CD4-positive, alpha-beta T cell treated with Interleukin-17A for 4 hours (primary cell): ENCODE measurements at regions not wholly inside any gene's neighbourhood (a gene's known extent, or its start where the extent isn't known, plus 50 kb on each side); places are given as distances from the start of the nearest gene placed in this dataset.

ENCODE experiments used
- DNase-seq: peaks from one replicate; pipeline ENCODE4 v3.0.0-alpha.2; 2020; ENCODE audit warnings: mixed read lengths

- DNase-seq = no peak
Measured at GRCh38 chr11:81496601-81497000, 1237.1 kb downstream of the FAM181B start.

- DNase-seq = no peak
Measured at GRCh38 chr11:81495699-81496292, 1237.9 kb downstream of the FAM181B start.

GRCh38 chr11:81494431-81494830 is 1239.2 kb downstream of the FAM181B start:
- DNase-seq = no peak

DNA sequence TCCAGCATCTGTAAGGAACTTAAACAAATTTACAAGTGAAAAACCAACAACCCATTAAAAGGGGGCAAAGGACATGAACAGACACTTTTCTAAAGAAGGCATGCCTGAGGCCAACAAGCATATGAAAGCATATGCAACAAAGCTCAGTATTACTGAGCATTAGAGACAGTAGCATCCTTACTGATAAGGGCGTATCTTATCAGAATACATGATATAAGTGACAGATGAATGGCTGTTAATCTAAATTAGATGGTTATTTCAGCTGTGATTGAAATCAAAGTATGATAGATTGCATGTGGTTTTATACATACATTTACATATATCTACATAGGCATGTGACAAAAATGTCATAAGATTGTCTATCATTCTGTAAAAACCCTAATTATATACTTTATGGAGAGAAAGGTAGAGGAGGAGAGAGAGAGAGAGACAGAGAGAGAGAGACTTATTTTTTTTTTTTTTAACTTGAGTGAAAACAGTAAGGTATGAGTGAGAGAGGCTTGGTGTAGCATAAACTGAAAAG is 1240.7 kb downstream of the FAM181B start:
- no peak for DNase-seq

GRCh38 chr11:81487109-81487508 is 1246.6 kb downstream of the FAM181B start:
- DNase-seq = no peak

DNA sequence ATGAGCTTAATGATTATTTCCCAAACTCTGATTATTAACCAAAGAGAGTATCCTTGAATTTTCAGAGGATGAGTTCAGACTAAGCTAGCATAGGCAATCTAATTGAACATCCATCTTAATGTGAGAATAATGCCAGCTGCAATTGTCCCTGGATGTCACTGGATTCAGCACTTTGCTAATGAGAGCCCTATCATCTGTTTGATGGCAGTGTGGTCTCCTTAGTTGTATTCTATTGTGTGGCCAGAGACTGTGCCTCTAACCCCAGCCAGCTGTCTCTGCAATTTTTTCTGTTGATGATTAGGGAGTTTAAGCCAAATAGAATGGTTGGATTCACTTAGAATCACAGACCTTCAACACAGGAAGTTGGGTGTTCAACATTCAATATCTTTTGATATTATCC is 1249.5 kb downstream of the FAM181B start:
- no peak for DNase-seq

- DNase-seq = no peak
Measured at GRCh38 chr11:81477277-81477676, 1256.4 kb downstream of the FAM181B start.

DNA sequence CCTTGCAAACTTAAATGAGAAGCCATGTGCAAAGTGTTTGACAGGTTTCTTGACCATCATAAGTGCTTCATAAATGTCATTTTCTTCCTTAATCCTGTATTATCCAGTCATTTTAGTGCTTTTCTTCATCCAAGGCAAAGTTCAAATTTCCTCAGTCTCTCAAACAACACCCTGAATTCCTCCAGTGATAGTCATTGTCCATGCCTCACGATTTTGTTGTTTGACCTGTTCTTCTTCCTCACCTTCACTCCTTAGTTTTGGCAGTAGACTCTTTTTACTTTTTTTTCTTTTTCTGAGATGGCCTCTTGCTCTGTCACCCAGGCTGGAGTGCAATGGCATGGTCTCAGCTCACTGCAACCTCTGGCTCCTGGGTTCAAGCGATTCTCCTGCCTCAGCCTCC is 1257.3 kb downstream of the FAM181B start:
- no peak for DNase-seq

GRCh38 chr11:81472646-81473045 is 1261.0 kb downstream of the FAM181B start:
- DNase-seq = no peak

DNA sequence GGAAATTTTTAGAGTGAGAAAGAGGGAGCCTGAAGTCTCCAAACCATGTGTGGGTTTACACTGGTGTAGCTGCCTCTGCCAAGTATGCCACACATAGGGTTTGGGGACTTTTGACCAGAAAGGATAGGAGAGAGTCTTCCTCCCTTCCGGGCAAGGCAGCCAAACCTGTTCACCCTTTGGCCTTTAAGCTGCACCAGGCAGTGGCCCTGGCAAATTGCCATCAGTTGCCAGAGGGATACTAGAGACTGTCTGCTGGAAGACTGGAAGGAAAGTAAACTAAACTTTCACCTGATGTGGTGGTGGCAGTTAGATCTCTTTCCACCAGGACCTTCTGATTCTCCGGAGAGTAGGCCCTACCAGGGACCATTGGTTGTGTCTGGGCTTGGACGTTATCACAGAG is 1263.2 kb downstream of the FAM181B start:
- no peak for DNase-seq

- no peak for DNase-seq
Measured at GRCh38 chr11:81459766-81460306, 1273.8 kb downstream of the FAM181B start.

DNA sequence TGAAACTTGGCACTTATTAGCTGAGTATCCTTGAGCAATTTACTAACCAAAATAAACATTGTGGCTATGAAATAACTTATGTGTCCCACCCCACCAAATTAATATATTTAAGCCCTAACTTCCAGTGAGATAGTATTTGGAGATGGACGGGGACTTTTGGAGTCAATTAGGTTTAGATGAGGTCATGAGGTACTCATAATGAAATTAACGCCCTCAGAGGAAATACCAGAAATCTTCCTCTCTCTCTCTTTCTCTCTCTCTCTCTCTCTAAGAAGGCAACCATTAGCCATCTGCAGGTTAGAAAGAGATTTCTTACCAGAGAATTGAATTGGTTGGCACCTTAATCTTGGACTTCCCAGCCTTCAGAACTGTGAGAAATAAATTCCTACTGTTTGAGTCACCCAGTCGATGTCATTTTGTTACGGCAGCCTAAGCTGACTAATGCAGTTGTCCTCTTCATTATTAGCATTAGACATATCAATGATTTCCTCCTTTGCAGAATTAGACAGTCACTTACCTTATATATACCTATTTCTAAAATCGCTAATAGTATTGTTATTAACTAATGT is 1284.0 kb downstream of the FAM181B start:
- DNase-seq = no peak

DNA sequence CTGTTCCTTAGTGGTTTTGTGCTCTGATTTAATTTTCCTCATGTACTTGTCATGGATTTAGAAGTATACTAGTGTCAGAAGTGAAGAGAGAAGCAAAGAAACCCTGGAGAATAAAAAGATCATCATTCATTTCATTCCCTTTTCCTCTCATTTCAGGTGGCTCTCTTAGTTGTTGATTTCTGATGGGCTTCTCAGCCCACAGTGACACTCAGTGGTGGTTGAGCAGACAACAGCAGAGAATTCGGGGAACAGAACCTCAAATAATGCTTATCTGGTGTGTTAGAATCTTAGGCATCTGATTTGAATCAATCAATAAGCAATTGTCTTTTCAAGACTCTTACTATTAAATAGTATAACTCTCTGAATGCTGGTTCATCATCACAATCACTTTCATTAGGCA is 1289.4 kb downstream of the FAM181B start:
- DNase-seq = no peak

GRCh38 chr11:81432333-81432732 is 1301.3 kb downstream of the FAM181B start:
- DNase-seq = no peak

DNA sequence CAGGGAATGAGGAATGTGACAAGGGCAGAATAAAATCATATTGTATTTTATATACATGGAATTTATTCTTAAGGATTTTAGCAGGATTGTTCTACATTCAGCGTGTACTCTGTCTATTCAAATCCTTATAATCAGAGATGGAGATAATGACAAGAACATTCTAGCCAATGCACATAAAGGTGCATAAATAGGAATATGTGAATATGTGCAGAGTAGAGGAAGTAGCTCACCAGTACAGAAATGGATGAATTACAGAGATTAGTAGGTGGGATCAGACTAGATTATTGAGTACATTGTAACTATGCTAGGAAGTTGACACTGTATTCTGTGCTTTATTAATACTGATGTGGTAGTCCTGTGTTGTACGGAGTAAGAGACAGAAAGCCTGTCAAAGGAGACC is 1308.8 kb downstream of the FAM181B start:
- no peak for DNase-seq

DNA sequence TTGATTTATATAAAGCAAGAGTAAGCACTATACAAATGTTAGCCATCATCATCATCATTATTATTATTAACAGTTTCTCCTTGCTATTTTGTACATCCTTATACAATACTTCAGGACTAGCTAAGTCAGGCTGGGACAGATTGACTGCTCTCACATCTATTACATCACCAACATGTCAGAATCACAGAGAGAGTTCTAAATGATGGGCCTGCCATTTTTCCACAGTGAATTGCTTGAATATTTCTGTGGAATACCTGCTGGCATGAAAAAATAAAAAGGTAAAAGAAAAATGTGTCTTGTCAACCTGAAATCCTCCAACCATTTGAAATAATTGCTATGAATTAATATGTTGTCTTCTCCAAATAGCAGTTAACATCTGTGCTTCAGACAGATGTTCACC is 1311.3 kb downstream of the FAM181B start:
- DNase-seq = no peak

DNA sequence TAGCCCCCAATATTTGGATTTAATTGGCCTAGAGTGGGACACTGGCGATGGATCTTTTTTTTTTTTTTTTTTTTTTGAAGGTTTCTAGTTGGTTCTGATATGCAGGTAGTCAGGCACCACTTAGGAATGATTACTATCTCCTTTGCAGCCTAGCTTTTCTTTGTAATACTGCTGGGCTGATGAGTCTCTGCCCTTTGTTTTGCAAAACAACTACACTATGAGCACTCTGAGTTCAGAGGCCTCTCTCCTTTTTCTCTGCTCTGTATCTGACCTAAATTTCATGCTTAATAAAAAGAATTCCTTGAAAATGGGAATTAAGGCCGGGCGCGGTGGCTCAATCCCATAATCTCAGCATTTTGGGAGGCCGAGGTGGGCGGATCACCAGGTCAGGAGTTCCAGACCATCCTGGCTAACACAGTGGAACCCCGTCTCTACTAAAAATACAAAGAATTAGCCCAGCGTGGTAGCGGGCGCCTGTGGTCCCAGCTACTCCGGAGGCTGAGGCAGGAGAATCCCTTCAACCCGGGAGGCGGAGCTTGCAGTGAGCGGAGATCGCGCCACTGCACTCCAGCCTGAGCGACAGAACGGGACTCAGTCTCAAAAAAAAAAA is 1312.3 kb downstream of the FAM181B start:
- no peak for DNase-seq

- DNase-seq = no peak
Measured at GRCh38 chr11:81420668-81421250, 1312.9 kb downstream of the FAM181B start.

DNA sequence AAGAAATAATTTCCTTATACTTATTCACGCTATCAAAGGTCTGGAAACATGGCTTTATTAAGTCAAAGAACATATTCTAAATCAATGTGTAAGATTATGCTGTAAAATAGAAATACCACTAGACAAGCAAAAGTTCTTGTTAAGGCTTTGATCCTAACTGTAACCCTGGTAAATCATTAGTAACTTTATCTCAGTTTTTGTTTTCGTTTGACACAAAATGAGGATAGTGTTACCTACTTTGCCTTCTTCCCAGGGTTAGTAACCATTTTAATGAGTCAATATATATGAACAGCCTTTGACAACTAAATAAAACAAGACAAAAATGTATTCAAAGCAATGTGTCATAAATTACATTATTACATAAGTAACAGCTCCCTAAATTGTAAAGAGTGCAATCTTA is 1336.3 kb downstream of the FAM181B start:
- no peak for DNase-seq

DNA sequence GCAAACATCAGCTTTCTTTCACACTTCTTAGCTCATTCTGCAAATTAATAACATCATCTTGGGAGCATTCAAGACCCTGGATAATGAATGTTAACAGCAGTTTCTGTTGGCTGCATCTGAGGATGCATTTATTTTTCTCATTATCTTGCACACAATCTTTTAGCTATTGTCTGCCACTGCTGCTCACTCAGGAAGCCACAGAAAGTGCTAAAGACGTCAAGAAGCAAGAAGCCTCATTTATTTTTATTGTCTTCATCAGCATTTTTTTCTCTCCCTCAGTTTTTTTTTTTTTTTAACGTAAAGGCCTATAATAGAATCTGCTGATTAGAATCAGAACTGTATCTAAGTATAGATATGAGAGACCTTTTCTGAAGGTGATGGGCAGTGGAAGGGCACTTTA is 1339.4 kb downstream of the FAM181B start:
- DNase-seq = no peak

- no peak for DNase-seq
Measured at GRCh38 chr11:81388326-81388725, 1345.3 kb downstream of the FAM181B start.

DNA sequence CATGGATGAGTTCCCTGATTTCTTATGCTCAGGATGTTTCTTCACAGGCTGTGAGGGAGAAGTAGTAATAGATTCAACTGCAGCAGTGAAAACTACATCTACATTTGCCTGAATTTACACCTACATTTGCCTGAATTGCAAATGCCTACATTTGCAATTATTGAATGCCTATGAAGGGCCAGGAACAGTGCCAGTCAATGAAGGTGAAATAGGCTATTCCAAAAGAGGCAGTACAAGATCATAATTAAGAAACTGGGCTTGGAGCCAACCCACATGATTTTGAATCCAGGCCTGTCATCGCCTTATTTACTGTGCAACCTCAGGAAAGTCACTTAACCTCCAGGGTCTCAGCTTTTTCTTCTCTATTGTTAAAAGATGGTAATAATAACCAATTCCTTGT is 1353.3 kb downstream of the FAM181B start:
- no peak for DNase-seq

DNA sequence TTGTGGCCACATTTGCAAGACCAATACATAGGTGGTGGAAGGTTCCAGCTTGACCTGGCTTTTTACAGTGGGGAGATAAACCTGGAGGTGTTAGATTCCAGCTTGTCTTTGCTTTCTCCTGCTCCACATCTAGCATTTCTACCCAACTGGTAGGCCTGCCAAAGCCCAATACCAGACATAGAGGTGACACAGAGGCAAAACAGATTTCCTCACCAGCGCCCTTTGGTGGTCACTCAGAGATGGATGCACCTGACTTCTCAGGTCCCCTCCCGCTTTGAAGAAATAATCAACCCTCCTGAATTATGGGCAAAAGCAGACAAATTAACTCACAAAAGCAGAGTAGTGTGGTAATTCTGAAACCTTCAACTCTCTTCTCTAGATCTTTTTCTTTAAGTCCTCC is 1356.2 kb downstream of the FAM181B start:
- no peak for DNase-seq

DNA sequence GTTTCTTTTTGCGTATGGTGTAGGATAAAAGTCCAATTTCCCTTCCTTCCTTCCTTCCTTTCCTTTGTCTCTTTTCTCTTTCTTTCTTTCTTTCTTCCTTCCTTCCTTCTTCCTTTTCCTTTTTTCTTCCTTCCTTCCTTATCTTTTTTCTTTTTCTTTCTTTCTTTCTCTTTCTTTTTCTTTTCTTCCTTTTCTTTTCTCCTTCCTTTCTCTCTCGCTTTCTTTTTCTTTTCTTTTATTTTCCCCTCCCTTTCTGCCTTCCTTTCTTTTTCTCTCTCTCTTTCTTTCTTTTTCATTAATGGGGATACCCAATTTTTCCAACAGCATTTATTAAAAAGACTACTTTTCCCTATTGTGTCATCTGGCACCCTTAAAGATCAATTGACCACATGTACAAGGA is 1359.7 kb downstream of the FAM181B start:
- DNase-seq = no peak
